NCI-H2171 treated with DMSO at 0.1 percent for 48 hours (cell line): ENCODE measurements at regions not wholly inside any gene's neighbourhood (a gene's known extent, or its start where the extent isn't known, plus 50 kb on each side); places are given as distances from the start of the nearest gene placed in this dataset.

Experiments
- DNase-seq: peaks from one replicate; lab custom pipeline; 2025; lab: John Stamatoyannopoulos, UW

DNA sequence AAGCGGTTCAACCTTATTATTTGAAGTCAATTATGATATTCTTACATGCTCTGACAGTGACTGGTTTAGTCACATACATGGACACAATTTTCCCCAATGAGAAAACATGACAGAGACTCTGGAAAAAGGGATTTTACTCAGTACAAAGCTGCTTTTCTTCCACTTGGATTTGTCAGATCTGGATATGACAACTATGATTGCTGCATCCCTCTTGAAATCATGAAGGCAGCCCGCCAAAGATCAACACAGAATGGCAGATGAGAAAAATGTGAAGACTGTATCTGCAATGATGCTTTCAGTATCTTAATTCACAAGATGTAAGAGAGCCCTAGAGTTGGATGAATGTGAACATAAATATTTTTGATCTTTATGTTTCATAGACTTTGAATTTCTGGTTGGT is 439.6 kb downstream of the CDH8 start:
- no peak for DNase-seq

DNA sequence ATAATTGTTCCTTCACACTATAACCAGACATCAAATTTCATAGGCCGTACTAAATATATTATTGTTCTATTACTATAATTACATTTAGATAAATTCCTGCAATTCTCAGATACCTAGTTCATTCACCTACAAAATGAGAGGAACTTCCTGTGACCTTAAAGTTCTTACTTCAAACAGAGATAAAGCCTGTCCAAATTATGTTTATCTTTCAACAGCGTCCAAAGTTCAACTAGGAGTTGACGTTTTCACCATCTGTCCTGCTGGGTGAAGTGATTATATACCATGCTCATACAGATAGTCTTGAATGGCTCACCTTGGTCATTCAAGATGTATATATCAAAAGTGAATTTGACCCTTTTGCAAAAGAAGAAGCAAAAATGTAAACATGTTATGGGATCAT is 440.6 kb downstream of the CDH8 start:
- no peak for DNase-seq

DNA sequence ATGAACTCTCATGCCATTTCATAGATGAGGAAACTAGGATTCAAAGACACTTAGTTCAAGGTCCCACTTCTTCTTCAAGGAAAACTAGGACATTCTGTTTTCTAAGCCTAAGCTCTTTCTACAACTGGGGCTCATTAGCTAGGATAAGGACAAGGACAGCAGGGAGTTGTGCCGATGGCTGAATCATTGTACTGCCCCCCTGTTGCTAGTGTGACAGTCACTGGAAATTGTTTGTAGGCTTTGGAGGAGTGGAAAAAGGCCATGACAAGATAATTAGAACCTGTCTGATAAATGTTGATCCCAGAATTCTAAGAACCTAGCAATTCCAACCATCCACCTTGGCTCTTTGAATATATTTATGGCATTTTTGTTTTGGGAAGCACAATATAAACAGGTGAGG is 445.7 kb downstream of the CDH8 start:
- no peak for DNase-seq

DNA sequence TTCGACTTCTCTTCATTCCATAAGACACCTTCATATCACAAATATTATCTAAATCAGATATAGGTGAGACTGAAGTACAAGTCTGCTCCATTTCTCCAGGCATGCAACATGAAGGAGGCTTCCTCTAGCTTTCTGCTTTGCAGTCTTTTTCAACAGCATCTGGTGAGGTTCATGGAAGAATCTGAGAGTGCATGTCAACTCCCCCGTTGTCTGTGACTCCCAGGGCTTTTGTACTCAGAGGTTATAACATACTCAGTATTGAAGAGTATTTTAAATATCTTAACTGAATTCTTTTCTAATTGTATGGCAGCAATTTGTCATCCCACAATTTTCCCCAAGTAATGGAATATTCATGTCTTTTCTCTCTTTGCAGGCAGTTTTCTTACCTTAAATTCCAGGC is 448.7 kb downstream of the CDH8 start:
- DNase-seq, result no peak

DNA sequence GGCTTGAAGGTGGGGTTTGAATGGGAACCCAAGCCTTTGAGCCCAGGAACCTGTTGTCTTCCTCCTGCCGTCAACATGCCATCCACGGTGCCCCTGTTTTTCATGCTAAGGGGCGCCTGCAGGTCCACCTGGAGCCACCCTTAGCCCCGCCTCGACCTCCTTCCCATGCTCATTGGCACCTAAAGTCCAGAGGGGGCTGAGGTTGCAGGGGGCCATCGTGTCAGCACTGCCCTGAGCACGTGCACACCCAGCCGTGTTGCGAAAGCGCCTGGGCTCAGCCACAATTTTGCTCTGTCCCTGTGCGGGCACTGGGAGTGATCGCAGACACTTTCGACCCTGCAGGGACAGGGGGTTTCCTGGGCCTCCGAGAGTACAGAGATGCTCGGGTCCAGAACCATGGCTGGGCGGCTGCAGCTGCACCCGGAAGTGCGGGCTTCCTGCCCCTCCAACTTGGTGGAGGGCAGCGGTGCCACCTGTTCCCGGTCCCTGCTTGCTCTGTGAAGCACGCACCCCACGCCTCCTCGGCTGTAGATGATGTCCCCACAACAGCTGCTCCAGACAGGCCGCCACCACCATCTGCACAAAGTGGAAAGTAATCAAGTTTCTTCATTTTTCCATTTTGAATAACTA is 454.7 kb downstream of the CDH8 start:
- DNase-seq, result no peak

DNA sequence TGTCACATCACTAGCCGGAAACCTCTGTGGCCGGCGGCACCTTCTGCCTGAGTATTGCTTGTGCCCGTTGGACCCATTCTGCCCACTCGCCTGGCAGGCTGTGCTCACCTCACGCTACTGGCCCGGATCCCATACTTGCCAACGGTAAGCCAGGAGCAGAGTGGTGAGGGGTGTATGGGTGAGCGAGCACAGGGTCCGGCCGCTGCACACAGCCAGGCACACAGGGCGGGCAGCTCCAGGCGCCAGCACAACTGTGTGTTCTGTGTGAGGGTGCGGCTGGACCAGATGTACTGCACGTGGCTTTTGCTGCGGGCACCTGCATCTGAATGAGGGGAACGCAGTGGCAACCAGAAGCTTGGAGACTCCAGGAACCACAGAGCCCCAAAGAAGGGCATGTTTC is 455.7 kb downstream of the CDH8 start:
- no peak for DNase-seq

DNA sequence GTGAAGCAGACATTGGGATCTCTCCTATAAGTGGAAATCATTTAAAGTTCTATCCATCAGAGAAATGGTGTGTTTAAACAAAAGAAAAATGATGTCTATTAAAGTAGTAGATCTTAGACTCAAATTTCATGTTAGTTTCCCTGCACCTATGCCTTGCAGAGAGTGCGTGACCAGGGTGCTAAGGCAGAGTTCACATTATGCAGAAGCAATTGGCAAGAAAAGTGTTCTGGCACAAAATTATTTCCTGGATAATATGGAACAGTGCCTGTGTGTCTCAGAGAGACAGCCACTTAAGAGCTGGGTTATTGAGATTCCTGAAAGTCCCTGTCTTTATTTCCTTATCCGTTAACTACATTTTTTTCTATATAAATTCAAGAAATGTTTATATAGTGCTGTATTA is 457.0 kb downstream of the CDH8 start:
- DNase-seq, result no peak

DNA sequence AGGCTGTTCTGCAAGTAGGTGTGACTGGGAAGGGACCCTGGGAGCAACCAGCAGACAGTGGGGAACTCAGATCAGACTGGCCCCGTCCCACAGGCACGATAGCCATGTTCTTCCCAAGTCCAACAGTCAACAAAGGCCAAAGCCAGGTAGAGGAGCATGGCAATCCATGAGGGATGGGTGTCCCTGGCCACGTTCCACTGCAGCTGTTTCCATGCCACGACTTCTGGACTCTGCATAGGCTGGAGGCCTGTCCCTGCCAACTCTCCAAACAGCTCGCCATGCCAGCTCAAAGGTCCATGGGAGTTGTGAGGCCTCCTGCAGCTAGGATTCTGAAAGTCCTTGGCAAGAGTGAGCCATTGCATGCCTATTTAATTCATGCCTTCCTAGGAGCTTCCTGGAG is 459.8 kb downstream of the CDH8 start:
- no peak for DNase-seq

DNA sequence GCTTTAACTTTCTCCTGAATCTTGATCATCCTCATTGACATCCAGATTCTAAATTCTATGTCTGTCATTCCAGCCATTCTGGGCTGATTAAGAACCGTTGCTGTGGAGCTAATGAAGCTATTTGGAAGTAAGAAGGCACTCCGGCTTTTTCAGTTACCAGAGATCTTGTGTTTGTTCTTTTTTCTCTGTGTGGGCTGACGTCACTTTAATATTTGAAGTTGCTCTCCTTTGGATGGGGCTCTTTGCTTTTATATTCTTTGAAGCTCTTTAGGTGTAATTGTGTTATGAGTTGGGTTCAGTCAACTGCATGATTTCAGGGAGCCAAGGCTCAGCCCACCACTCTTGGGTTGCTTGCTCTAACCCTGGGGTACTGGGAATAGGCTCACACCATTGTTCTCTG is 460.6 kb downstream of the CDH8 start:
- DNase-seq, result no peak

DNA sequence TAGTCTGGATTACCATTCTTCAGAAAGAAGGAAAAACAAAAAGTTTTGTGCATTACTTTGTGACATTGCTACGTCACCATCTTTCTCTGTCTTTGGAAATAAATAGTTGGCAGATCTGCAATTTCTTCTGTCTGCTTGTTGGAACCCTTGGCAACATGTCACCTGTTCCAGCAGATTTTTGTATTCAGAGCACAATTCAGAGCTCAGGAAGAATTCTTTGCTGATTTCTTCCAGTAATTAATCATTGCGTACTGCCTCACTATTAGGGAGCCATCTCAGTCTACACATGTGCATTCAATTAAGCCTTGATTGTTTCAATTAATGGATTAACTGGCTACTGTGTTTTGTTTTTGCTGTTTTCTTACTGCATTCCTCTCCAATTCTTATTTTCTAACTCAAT is 467.2 kb downstream of the CDH8 start:
- no peak for DNase-seq

DNA sequence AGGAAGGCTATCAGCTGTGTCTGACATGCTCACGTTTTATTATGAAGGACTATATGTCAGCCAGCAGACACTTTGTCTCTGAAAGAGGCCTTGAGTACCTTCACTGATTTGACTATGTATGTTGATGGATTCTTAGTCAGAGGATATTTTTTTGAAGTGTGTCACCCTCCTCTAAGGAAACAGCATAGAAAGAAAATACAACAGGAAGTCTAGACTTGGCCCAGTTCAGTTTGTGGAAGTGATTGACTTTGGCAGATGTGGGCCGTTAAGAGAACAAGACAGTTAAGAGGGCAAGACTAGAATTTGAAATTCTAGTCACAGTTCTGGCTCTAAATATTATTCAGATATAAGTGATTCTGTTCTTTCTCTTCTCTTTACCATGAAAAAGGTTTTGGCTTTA is 471.5 kb downstream of the CDH8 start:
- no peak for DNase-seq

DNA sequence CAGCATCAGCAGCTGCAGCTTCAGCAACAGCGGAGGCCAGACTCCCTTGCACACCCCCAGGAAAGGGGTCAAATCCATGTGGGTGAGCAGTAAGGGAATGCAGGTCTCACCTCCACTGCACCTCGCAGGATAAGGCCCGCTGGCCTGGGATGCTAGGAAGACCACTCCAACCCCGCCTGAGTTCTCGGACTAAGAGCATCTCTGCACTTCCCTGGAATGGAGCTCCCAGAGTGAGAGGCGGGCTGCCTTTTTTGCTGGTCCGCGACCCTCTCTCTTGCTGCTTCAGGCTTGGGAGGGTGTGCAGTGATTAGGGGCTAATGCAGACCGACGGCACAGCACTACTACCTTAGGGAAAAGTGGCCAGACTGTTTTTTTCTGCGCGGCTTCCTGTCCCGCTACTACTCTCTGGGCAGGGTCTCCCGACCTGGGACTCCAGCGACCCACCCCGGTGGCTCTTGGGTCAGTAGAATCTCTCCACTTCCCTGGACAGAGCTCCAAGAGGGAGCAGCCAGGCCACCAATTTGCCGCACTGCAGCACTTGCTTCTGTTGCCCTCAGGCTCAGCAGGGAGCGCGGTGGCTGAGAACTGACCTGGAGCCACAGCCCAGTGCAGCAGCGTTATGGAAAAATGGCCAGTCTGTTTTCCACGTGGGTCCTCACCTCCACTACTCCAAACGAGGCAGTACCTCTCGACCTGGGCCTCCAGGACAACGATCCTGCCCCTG is 480.4 kb downstream of the CDH8 start:
- DNase-seq, result no peak

DNA sequence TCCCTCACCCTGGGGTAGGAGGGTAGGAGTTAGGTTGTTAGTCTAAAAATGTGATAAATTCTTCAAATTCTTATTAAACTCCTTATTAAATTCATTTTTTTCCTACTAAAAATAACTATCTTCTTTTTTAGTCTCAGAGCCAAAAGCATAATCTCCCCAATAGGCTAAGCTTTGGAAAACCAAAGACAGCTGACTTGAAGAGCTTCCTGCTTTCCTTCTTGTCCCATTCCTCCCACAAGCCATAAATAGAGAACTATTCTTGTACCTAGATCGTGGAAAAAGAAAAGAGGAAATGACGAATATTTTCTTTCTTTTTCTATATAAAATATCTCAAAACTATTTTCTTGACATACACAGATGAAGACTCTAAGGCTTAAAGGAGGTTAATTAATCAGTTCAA is 486.9 kb downstream of the CDH8 start:
- DNase-seq, result no peak

DNA sequence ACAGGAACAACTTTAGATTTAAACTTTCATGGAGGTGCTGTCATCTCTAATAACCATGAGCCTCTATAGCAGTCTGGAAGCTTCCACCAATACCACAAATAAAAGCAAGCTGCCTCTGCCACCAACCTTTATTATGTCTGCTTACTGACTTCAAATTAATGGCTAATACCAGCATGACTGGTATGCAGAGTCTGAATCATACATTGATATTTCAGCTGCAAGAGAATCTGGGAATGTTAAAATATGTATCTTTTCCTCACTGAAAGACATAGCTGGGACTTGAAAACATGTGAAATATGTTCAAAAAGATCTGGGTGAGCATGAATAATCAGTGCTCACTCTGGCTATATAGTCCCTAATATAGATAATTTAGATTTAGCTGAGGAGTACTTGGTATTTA is 488.6 kb downstream of the CDH8 start:
- DNase-seq, result no peak

DNA sequence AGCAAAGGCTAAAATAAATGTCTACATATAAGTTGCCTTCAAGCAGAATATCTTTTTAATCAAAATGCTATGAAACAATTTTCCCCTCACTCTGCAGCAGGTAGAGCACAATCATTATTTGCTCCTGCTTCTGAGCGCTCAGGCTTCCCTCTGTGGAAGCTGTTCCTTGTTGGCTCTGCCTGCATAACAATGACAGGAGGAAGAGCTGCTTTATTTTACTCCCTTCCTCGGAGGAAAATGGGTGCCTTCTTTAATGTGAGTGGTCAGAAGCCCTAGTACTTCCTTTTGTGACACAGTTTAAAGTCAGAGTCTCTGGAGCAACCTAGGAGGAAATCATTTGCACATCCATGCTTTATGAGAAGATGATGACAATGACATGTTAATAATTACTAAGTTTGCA is 492.1 kb downstream of the CDH8 start:
- DNase-seq, result no peak

DNA sequence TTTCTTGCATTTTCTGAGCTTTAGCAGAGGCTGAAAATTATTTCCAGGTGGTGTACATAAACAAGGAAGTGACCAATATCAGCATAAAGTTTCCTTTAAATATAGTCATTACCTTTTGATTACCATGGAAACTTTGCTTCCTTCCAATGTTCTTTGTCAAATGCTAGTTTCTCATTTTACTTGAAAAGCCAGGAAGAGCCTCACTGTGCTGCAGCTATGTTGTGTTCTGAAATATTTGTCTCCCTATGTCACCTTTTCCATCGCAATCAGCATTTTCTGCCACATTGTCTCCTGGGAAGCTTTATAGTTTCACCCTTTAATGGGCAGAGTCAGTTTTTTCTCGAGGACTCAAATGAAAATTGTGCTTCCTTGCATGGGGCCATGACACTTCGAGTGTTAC is 496.0 kb downstream of the CDH8 start:
- no peak for DNase-seq

DNA sequence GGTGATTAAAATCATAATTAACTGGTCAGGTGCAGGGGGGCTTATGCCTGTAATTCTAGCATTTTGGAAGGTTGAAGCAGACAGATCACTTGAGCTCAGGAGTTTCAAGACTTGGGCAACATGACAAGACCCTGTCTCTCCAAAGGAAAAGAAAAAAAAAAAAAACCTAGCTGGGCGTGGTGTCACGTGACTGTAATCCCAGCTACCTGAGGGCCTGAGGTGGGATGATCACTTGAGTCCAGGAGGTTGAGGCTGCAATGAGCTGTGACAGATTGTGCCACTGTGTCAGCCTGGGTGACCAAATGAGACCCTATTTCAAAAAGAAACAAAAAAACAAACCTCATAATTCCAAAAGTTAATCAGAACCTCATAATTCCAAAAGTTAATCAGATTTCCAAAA is 505.5 kb downstream of the CDH8 start:
- no peak for DNase-seq

DNA sequence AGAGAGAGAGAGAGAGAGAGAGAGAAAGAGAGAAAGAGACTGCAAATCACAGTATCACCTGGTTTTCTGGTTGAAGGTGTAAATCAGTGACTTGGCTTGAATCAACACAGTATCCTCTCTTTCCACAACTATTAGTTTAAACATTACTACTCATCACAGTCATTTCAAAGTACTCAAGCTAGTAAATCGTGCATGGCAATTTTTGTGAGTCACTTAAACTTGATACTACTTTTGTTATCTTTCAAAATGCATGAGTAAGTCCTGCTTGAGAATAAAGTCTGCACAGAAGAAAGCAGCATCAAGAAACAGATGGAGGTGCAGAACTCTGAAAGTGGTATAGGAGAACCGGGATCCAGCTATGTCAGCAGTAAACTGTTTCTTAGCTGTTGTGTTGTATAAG is 535.4 kb downstream of the CDH8 start:
- DNase-seq, result no peak

DNA sequence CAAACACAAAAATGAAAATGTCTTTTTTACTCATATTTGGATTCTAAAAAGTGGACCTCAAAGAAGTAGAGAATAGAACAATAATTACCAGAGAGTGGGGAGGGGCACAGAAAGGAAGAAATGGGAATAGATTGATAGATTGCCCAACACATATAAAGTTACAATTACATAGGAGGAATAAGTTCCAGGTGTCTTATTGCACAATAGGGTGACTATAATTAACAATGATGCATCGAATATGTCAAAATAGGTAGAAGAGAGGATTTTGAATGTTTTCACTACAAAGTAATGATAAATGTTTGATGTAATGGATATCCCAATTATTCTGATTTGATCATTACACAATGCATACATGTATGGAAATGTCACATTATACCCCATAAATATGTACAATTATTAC is 556.0 kb downstream of the CDH8 start:
- DNase-seq, result no peak

DNA sequence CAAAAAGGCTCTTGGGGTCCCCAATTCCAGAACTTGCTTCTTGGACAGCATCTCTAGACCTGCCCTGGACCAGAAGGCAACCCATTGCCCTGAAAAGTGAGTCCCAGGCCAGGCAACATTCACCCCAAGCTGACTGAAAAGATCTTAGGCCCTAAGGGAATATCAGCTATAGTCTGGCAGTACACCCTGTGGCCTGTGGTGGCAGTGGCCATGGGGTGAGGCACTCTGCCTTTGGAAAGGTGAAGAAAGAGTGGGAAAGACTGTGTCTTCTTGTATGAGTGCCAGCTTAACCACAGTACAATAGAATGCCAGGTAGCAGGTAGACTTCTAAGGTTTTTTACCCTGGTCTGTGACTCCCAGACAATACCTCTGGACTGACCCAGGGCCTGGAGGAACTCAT is 564.5 kb downstream of the CDH8 start:
- DNase-seq, result no peak

DNA sequence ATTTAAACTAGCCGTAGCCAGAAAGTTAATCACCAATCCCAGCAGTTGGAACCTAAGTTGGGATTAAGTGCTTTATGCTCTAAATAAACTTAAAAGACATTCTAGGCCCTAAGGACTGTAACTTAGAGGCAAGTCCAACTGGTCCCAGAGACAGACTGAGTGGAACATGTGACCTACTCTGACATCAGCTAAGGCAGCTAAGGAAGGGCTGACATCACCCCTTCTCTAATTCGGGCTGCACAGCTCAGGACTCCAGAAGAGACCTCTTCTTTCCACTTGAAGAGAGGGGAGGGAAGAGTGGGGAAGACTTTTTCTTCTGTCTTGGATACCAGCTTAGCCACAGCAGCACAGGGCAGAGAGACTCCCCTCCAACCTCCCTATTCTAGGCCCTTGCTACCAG is 565.2 kb downstream of the CDH8 start:
- DNase-seq, result no peak

DNA sequence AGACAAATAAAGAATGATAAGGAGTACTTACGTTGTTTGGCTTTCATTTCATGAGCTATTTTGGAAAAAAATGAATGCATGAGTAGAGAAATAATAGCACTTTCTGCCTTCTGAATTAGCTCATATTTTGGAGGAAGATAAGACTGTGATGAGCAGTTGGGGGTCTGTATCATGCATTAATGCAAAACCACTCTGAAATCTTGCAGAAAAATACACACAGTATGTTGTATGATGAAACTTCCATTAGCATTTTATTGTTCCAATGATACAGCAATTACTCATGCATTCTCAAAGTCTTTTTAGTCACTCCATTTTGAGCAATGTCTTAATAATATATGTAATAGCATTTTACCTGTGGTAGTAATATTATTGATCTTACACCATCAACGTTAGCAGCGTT is 571.0 kb downstream of the CDH8 start:
- DNase-seq, result no peak

DNA sequence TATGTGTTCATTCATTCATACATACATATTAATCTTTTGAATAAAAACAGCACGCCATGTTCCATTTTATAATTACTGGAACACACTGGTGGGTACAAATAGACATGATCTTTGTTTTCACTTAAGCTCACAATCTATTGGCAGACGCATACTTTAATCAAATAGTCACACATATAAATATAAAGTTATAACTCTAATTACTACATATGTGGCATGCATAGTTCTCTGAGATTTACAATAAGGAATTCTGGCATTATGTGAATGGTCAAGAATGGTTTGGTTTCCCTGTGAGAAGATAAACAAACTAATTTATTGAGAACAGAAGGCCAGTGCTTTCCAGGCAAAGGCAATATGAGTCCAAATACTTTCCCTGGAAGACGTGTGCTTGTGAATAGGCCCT is 576.2 kb downstream of the CDH8 start:
- no peak for DNase-seq

DNA sequence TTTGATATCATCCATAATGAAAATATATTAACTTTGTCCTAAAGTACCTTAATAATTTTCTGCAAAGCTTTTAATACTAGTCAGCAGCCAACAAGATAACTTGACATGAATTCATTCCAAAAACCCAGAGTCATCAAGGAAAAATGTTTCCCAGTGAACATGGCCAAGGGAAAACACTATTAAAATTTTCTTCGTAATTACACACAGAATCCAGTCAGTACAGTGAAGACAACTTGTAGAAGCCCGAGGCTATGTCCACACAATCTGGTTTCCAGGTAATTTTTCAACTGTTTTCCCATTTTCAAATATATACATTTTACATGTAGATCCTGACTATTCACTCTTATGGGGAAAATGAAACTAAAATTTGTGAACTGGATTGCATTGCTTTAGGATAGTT is 600.9 kb downstream of the CDH8 start:
- no peak for DNase-seq
